ENCODE measurements at regions not wholly inside any gene's neighbourhood (a gene's known extent, or its start where the extent isn't known, plus 50 kb on each side); places are given as distances from the start of the nearest gene placed in this dataset.

GRCh38 chr12:98127854-98128253 lies 387.5 kb upstream of the TMPO start:
- TF ChIP-seq POLR2AphosphoS5 (IDR thresholded peaks at IDR 0.05) (no peak), POLR2A (IDR thresholded peaks at IDR 0.05) (no peak)
- TF ChIP-seq, protein P1, sequence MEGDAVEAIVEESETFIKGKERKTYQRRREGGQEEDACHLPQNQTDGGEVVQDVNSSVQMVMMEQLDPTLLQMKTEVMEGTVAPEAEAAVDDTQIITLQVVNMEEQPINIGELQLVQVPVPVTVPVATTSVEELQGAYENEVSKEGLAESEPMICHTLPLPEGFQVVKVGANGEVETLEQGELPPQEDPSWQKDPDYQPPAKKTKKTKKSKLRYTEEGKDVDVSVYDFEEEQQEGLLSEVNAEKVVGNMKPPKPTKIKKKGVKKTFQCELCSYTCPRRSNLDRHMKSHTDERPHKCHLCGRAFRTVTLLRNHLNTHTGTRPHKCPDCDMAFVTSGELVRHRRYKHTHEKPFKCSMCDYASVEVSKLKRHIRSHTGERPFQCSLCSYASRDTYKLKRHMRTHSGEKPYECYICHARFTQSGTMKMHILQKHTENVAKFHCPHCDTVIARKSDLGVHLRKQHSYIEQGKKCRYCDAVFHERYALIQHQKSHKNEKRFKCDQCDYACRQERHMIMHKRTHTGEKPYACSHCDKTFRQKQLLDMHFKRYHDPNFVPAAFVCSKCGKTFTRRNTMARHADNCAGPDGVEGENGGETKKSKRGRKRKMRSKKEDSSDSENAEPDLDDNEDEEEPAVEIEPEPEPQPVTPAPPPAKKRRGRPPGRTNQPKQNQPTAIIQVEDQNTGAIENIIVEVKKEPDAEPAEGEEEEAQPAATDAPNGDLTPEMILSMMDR (IDR thresholded peaks at IDR 0.05 in 8 of 11, conservative IDR thresholded peaks at IDR 0.05 in 3 of 11): no peak

Data from spleen (tissue), 7 donors.